Spleen (tissue), 11 donors: ENCODE measurements at regions not wholly inside any gene's neighbourhood (a gene's known extent, or its start where the extent isn't known, plus 50 kb on each side); places are given as distances from the start of the nearest gene placed in this dataset.

Source experiments
- DNase-seq: peaks from one replicate; pipeline ENCODE4 v3.0.0-alpha.2; 2020
- H3K27ac ChIP-seq, 8 donors: fragments of 200-600 bp; sonication (generic) in 7 of 8; 1 replicate in 4 of 8; 2 replicates in 4 of 8; pipeline versions ENCODE4 v1.5.0 to v1.8.0; 2016 to 2021; ENCODE audit warnings: inconsistent platforms in 4 of 8, mild to moderate bottlenecking in 4 of 8, moderate library complexity in 1 of 8
- H3K27me3 ChIP-seq, 7 donors: fragments of 200-600 bp; sonication (generic) in 6 of 7; replicated peaks in 1 of 7; 1 replicate in 4 of 7; 2 replicates in 3 of 7; pipeline versions ENCODE4 v1.5.0 to v1.8.0; 2016 to 2021; ENCODE audit warnings: inconsistent platforms in 3 of 7, mild to moderate bottlenecking in 1 of 7
- H3K36me3 ChIP-seq, 6 donors: fragments of 200-600 bp; sonication (generic) in 5 of 6; 1 replicate in 4 of 6; 2 replicates in 2 of 6; pipeline versions ENCODE4 v1.5.0 to v1.8.0; 2016 to 2021; ENCODE audit warnings: inconsistent platforms in 2 of 6
- H3K4me1 ChIP-seq, 6 donors: fragments of 200-600 bp; sonication (generic) in 5 of 6; 1 replicate in 3 of 6; 2 replicates in 3 of 6; pipeline versions ENCODE4 v1.5.0 to v1.8.0; 2016 to 2021; ENCODE audit warnings: inconsistent platforms in 3 of 6
- H3K4me3 ChIP-seq, 8 donors: fragments of 200-600 bp; sonication (generic) in 7 of 8; 1 replicate in 4 of 8; 2 replicates in 4 of 8; pipeline versions ENCODE4 v1.5.0 to v1.8.0; 2016 to 2021; ENCODE audit warnings: inconsistent platforms in 4 of 8, mild to moderate bottlenecking in 4 of 8, moderate library complexity in 2 of 8
- H3K9me3 ChIP-seq, 8 donors: fragments of 200-600 bp; sonication (generic) in 7 of 8; 1 replicate in 4 of 8; 2 replicates in 4 of 8; pipeline versions ENCODE4 v1.5.0 to v1.8.0; 2016 to 2021; ENCODE audit warnings: inconsistent platforms in 4 of 8
- CTCF ChIP-seq, 11 experiments: fragments of 200-600 bp in 7 of 11; fragments of 450-650 bp in 4 of 11; sonication (generic) in 4 of 11; IDR thresholded peaks in 8 of 11; conservative IDR thresholded peaks in 3 of 11; 1 replicate in 7 of 11; 2 replicates in 4 of 11; pipeline versions ENCODE4 v1.4.0 to v1.8.0; 2016 to 2021; ENCODE audit warnings: antibody characterized with exemption in 11 of 11, inconsistent platforms in 4 of 11, mild to moderate bottlenecking in 1 of 11
- POLR2A ChIP-seq, 3 donors: fragments of 450-650 bp; IDR thresholded peaks; one replicate each; pipeline ENCODE4 v1.5.1; 2017; ENCODE audit warnings: antibody characterized with exemption in 3 of 3, mild to moderate bottlenecking in 1 of 3
- POLR2AphosphoS5 ChIP-seq, 3 donors: sonication (generic); formaldehyde crosslinking; IDR thresholded peaks; one replicate each; pipeline ENCODE4 v1.5.1; 2017; ENCODE audit warnings: antibody characterized with exemption in 3 of 3
- WGBS, 5 donors: extraction: QIAGEN DNeasy Blood & Tissue Kit in 3 of 5; methylation state at CpG; one replicate each; pipeline versions ENCODE4 v1.1.5 to v1.1.7; 2013 to 2018; 5-methylcytosine and 5-hydroxymethylcytosine counted together
- intact Hi-C: fragments of 100-400 bp; cut with DNase I; formaldehyde crosslinking; loops from one replicate; pipeline ENCODE4 v1.15.0; 2023; ENCODE audit warnings: low total_unique reads
- donor health status: healthy with polysubstance abuse.
- donor health status: DM: no; HTN: no; CAD: no; lungs with moderate emphysema.
- donor health status: DM: no; HTN: no; CAD: no.
- donor health status: Bipolar disorder and iron deficiency.
- donor health status: healthy.
- donor health status: DM: no; HTN: no; CAD: no.
- donor health status: DM: yes; HTN: yes; CAD: no.

- Histone ChIP-seq H3K36me3 (no peaks in the 10 kb centered on the region), H3K27me3 (no peaks in the 10 kb centered on the region), H3K27ac (no peak overlapping the region), H3K9me3 (peaks cover 0 to 4% (median 0%) of the 10 kb centered on the region in 8 donors), H3K4me1 (no peaks in the 10 kb centered on the region), H3K4me3 (no peak overlapping the region)
- no peak for TF ChIP-seq CTCF (IDR thresholded peaks at IDR 0.05 in 8 of 11, conservative IDR thresholded peaks at IDR 0.05 in 3 of 11)
- no peak for TF ChIP-seq POLR2AphosphoS5 (IDR thresholded peaks at IDR 0.05)
- no peak for TF ChIP-seq POLR2A (IDR thresholded peaks at IDR 0.05)
- intact Hi-C loops: no loop called here
- WGBS, 5 donors: 77 to 98% (median 91%) methylated on average over 1 of the region's 1 CpG
- no peak for DNase-seq
Observed at GRCh38 chr6:140806431-140806830, 1326.3 kb upstream of the GJE1 start.

- no peaks in the 10 kb centered on the region for H3K4me1 ChIP-seq
- H3K27ac ChIP-seq: no peak overlapping the region
- DNase-seq: no peak
- intact Hi-C loops: no loop called here
- no peak overlapping the region for H3K4me3 ChIP-seq
- no peaks in the 10 kb centered on the region for H3K36me3 ChIP-seq
- no peaks in the 10 kb centered on the region for H3K27me3 ChIP-seq
- peaks cover 0 to 5% (median 0%) of the 10 kb centered on the region in 8 donors for H3K9me3 ChIP-seq
- no peak for TF ChIP-seq POLR2AphosphoS5 (IDR thresholded peaks at IDR 0.05)
- no peak for TF ChIP-seq CTCF (IDR thresholded peaks at IDR 0.05 in 8 of 11, conservative IDR thresholded peaks at IDR 0.05 in 3 of 11)
- TF ChIP-seq POLR2A (IDR thresholded peaks at IDR 0.05): no peak
Observed at GRCh38 chr6:140794544-140794943, 1338.2 kb upstream of the GJE1 start.

- no peaks in the 10 kb centered on the region for H3K4me1 ChIP-seq
- H3K4me3 ChIP-seq: no peak overlapping the region
- peaks cover 0 to 5% (median 0%) of the 10 kb centered on the region in 8 donors for H3K9me3 ChIP-seq
- intact Hi-C loops: no loop called here
- H3K27me3 ChIP-seq: no peaks in the 10 kb centered on the region
- H3K27ac ChIP-seq: no peak overlapping the region
- TF ChIP-seq CTCF (IDR thresholded peaks at IDR 0.05 in 8 of 11, conservative IDR thresholded peaks at IDR 0.05 in 3 of 11): no peak
- TF ChIP-seq POLR2A (IDR thresholded peaks at IDR 0.05): no peak
- no peak for TF ChIP-seq POLR2AphosphoS5 (IDR thresholded peaks at IDR 0.05)
- WGBS, 5 donors: 85 to 94% (median 91%) methylated on average over 5 of the region's 5 CpGs
- no peak for DNase-seq
- no peaks in the 10 kb centered on the region for H3K36me3 ChIP-seq
Observed at GRCh38 chr6:140790109-140790508, 1342.6 kb upstream of the GJE1 start.

GRCh38 chr6:140789466-140789865, 1343.3 kb upstream of the GJE1 start:
- TF ChIP-seq CTCF (IDR thresholded peaks at IDR 0.05 in 8 of 11, conservative IDR thresholded peaks at IDR 0.05 in 3 of 11): no peak
- no peak for TF ChIP-seq POLR2AphosphoS5 (IDR thresholded peaks at IDR 0.05)
- no peak for TF ChIP-seq POLR2A (IDR thresholded peaks at IDR 0.05)
- no peaks in the 10 kb centered on the region for H3K27me3 ChIP-seq
- H3K4me1 ChIP-seq: no peaks in the 10 kb centered on the region
- 85 to 97% (median 88%) methylated on average over 1 of the region's 1 CpG for WGBS, 5 donors
- no peaks in the 10 kb centered on the region for H3K36me3 ChIP-seq
- peaks cover 0 to 5% (median 0%) of the 10 kb centered on the region in 8 donors for H3K9me3 ChIP-seq
- H3K27ac ChIP-seq: no peak overlapping the region
- H3K4me3 ChIP-seq: no peak overlapping the region
- intact Hi-C loops: no loop called here
- DNase-seq: no peak
